HG02884 (cell line): ENCODE measurements at regions not wholly inside any gene's neighbourhood (a gene's known extent, or its start where the extent isn't known, plus 50 kb on each side); places are given as distances from the start of the nearest gene placed in this dataset.
"Not testable (repeated sequence)": the region's sequence is repeated elsewhere in the genome, so short reads cannot be mapped to it uniquely, and the experiment has no call there.

Source experiments
- ATAC-seq: cut with Tn5 transposase; IDR thresholded peaks from one replicate; pipeline ENCODE4 v1.9.1; 2021; ENCODE audit warnings: mild to moderate bottlenecking, moderate library complexity; ENCODE audit not compliant: unreplicated experiment

DNA sequence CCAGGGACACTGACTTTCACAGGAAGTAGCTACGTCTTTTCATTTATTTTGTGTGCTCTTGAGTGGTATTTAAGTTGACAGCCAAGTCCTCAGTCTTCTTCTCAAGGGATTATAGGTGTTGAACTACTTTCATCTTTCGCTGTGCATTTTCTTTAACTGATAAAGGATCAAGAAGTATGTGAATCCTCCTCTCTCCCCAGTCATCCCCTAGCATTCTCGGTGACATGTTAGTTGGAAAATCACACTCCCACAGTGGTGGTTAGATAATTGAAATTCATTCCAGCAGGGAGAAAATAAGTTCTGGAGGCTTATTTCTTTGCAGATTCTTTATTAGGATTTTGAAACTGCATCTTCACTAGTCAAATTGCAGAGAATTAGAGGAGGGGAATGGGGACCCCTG is 569.4 kb downstream of the MEI4 start:
- no peak for ATAC-seq

DNA sequence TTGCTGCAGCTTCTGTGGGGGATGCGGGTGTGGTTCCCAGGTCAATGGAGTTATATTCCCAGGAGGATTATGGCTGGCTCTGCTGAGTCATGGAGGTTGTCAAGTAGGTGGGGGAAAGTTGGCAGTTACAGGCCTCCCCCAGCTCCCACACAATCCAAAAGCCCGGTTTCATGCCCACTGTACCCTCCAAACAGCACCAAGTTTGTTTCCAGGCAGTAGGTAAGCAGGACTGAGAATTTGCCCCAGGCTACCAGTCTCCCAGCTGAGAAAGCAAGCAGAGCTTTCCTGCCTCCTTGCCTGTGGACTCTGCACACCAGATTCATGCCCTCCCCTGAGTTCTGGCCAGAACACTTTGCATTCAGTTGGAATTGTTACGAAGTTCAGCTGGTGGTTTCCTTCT is 578.2 kb downstream of the MEI4 start:
- ATAC-seq, result no peak

DNA sequence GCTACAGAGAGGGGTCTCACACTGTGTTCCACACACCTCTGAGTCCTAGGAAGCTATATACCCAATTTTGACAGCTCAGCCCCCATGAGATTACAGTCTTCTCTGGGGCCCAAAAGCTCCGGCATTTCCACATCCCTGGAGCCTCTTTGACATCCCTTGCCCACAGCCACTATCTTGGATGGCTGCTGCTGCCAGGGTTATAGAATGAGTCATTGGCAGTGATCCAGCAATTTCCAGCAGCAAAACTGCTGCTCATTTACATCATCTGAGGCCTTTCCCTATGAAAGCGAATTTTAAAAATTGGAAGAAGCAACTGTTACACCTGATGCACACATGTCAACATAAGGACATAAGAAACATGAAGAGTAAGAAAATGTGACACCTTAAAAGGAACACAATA is 590.7 kb downstream of the MEI4 start:
- ATAC-seq, result no peak

DNA sequence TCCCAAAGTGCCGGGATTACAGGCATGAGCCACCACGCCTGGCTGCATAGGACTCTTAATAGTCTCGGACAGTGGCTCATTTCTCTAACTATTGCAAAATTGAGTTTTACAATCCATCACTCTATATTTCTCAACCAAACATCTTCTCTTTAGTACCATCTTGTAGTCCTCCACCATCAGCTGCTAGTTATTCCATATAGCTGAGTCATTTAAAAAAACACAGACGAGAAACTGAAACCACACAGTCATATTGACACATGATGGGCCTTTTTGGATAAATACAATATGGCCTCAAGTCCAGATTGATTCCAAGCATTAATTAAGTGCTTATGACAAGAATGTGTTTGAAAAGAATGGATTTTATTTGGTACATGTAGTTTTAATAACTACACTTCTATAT is 599.1 kb downstream of the MEI4 start:
- ATAC-seq, result no peak

DNA sequence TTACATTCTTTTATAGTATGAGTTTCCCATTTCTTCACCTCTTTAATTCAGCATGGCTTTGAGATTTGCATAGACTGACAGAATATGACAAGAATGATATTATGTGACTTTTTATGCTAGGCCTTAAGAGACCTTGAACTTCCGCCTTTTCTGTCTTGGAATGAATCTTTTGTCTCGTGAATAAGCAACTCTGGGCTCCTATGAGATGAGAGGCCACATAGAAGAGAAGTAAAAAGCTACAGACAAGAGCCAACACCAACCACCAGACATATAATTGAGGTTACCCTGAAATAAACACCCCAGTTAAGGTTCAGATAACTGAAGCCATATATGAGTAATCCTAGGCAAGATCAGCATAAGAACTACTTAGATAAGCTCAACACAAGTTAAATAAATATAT is 600.8 kb downstream of the MEI4 start:
- no peak for ATAC-seq

DNA sequence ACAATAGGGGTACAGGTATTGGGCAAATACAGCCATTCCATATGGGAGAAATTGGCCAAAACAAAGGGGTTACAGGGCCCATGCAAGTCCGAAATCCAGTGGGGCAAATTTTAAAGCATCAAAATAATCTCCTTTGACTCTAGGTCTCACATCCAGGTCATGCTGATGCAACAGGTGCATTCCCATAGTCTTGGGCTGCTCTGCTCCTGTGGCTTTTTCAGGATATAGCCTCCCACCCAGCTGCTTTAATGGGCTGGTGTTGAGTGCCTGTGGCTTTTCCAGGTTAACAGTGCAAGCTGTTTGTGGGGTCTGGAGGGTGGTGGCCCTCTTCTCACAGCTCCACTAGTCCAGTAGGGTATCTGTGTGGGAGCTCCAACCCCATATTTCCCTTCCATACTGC is 607.1 kb downstream of the MEI4 start:
- ATAC-seq, result no peak

DNA sequence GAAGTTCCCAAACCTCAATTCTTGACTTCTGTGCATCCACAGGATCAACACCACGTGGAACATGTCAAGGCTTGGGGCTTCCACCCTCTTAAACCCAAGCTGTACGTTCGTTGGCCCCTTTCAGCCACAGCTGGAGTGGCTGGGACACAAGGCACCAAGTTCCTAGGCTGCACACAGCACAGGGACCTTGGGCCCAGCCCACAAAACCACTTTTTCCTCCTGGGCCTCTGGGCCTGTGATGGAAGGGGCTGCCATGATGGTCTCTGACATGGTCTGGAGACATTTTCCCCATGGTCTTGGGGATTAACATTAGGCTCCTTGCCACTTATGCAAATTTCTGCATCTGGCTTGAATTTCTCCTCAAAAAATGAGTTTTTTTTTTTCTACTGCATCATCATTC is 606.9 kb upstream of the IRAK1BP1 start:
- not testable (repeated sequence) for ATAC-seq

DNA sequence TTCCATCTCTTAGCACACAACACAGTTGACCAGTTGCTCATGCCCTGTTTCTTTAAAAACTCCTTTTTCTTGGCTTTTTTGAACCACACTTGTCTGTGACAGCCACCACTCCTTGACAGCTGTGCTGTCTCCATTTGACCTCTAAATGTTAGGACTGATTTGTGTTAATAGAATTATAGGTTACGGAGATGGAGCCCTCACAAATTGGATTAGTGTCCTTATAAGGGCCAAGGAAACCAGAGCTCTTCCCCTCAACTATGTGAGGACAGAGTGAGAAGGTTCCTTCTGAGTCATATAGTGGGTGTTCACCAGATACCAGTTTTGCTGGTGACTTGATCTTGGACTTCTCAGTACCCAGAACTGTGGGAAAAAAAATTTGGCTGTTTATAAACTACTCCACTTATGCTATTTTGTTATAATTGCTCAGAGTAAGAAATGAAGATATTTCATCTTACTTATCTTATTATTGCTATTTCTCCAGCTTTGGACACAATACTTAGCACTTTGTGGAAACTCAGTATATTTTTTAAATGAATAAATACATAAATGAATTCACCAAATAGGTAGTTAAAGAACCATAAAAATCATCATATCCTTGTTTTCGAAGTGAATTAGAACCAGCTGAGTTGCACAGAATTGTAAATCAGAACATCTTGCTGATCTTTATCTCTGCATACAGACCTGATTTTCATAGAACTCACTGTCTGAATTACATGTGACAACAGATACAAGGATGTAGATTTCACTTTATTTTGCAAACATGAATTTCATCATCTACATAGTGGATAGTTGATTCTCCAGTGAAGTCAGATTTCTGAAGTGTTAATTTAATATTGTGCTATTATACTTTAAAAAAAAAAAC is 598.5 kb upstream of the IRAK1BP1 start:
- no peak for ATAC-seq

DNA sequence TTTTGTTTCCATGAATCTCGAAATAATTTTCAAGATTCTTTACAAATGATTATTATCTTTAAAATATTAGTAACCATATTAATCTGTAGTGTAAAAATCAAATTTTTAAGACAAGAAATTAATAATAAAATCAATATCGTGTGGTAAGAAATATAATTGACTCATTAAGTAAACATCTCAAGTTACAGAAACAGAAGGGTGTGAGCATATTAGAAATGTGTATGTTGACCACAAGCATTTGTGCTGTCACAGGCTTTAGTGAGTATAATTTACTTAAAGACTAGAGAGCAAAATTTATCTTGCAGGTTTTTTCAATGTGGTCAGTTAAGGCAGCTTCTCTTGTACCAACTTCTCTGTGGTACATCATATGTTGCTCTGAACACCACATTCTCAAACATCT is 566.5 kb upstream of the IRAK1BP1 start:
- ATAC-seq, result no peak

DNA sequence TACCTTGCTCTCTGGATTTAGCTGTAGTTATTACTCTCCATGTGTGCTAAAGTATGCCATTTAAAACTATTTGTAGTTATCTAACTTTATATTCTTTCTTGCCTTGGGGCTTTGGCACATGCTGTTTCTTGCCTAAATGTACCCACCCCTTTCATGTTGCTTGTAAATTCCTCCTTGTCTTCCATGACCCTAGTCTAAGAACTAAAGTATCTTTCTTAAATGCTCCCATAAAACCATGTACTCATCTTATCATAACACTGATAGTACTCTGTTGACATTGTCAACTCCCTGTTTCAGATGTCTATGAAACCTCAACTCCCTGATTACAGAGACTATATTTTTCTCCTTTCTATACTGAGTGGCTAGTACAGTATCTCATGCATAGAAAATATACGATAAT is 564.9 kb upstream of the IRAK1BP1 start:
- no peak for ATAC-seq

DNA sequence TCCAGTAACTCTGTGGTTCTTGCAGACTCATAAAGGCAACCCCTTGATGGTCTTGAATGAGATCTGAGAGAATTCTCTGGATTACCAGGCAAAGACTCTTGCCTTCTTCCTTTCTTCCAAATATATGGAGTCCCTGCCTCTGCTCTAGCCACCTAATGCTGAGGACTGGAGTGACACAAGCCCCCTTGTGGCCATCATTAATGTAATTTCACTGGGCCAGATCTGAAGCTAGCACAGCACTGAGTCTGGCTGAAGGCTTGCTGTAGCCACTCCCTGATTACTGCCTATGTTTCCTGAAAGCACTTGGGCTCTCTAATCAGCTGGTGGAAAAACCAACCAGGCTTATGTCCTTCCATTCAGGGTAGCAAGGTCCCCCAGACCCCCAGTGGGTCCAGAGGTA is 559.3 kb upstream of the IRAK1BP1 start:
- no peak for ATAC-seq

DNA sequence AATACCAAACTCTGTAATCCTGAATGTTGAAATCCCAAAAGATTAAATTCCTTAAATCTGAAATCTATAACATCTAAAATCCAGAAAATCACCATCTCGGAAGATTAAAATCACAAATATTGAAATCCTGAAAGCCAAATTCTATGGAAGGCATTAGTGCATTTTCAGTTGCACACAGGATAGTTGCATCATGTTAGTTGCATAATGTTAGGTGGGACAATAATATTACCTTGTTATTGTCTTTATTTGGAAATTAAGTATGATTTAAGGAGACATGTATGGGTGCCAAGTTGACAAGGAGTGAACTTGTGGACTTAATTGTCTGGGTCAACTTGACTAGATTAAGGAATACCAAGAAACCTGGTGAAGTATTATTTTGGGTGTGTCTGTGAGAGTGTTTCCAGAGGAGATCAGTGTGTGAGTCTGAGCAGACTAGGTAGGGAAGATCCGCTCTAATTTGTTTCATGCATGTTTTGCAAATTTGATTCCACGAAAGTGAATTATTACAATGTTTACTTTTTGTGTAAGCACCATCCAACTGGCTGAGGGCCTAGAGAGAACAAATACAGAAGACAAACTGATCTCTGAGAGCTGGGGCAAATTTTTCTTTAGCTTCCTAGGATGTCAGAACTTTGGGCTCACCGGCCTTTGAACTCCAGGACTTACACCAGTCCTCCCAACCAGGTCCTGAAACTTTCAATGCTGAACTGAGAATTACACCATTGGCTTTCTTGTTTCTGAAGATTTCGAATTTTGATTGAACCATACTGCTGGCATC is 545.1 kb upstream of the IRAK1BP1 start:
- ATAC-seq, result no peak

DNA sequence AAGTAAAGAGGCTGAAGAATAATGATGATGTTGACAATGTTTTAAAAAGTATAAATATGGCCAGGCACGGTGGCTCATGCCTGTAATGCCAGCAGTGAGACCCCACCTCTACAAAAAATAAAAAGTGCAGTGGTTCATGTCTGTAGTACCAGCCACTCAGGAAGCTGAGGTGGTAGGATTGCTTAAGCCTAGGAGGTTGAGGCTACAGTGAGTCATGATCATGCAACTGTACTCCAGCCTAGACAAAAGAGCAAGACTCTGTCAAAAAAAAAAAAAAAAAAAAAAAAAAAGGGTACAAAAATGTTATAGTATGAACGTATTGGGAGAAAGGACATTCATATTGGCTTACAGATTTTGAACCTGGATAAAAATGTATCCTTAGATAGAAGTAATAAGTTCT is 543.1 kb upstream of the IRAK1BP1 start:
- no peak for ATAC-seq

DNA sequence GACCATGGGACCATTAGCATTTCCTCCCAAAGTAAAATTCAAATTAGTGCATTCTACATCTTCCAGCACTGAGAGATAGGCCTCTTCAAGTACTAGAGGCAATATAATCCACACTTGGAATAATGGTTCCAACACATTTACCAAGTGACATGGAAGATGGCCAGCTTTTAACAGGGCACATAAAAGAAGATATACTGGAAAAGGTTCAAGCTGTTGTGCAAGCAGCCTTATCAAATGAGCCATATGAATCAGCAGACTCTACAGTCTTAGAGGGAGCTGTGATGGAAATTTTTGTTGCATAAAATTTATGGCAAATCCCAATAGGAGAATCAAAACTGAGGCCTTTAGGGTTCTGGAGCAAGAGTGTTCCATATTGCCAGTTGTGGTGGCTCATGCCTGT is 526.6 kb upstream of the IRAK1BP1 start:
- no peak for ATAC-seq

DNA sequence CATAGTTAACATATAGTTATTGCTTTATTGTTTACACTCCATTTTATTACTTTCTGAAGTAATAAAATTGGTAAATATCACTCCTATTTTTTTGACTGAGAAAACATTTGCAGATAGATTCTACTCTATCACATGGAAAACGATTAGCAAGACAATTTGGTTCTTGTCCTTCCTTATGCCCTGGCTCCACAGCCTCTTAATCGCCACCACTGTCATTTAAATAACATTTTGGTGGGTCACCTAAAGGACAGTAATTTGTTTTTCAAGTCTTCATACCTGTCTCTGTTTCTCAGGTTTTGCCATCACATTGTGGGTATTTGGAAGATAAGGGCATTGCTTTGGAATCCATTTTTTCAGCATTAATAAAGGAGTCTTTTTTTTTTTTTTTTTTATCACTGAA is 521.5 kb upstream of the IRAK1BP1 start:
- ATAC-seq, result no peak

DNA sequence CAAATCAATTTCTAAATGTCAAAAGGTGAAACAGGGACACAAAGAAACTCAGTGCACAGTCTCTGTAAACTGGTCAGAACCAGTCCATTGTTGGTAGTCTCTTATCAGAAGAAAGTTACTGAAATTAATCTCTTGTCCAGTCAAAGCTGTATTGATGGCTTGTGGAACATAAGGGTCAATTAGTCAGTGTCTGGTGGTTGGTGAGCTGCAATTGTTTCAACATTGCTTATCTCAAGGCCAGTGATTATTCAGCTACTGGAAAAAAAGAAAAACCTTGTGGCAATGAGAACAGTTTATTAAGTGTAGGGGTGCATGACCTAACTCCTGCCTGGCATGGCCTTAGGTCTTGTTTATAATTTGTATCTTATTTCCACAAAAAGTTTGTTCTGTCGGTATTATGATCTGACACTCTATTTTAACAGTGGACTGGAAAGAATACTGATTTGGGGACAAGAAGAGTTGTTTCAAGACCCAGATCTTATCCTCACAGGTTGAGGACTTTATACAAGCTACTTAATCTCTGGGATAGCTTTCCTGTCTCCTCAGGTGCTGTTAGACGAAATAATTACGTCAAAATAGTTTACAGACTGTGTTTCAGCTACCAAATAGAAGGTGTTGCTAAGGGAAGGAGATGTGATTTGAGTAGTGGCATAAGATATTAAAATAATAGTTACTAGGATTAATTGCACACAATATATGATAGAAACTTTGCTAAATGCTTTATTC is 520.0 kb upstream of the IRAK1BP1 start:
- ATAC-seq, result no peak

DNA sequence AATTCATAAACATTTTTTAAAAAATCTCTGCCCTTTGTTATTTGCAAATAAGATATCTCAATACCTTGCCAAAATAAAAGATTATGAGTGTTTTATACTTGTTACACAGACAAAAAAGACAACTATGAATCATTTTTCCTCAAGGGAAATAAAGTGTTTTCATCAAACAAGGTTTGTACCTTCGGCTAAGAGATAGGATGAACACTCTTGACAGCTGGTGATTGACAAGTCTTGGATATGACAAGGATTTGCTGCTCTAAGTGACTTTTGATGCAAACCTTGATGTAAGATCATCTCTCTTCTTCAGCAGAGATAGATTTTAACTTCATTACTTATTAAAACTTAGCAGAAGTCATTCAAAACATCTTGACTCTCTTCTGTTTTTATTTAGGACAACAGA is 514.3 kb upstream of the IRAK1BP1 start:
- no peak for ATAC-seq

DNA sequence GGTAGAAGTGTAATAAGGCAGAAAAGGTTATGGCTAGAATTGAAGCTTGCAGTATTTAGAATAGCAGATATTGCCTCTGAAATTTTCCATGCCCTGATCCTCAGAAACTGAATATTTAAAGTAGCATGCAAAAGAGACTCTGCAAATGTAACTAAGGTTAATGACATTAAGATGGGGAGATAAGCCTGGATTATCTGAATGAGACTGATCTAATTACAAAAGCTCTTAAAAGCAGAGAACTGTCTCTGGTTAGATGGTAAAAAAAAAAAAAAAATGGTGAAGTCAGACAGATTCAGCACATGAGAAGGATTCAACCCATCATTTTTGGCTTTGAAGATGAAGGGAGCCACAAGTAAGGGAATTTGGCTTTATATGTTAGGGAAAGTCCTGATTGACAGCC is 503.7 kb upstream of the IRAK1BP1 start:
- ATAC-seq, result no peak

DNA sequence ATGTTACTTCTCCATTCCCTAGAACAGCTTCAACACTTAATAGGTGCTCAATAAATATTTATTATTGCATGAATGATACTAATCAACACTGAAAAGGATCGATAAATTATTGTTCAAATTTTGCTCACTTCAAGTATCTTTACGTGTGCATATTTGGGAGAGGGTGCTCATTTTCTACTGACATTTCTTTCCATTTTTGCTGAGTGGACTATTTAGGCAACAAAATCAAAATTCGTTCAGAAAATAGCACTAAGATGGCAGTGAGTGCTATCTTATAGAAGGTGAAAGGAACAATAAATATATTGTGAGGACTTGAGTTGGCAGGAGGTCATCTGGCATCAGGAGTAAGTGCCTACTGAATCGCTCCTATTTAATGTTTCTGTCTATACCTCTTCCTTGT is 501.9 kb upstream of the IRAK1BP1 start:
- no peak for ATAC-seq

DNA sequence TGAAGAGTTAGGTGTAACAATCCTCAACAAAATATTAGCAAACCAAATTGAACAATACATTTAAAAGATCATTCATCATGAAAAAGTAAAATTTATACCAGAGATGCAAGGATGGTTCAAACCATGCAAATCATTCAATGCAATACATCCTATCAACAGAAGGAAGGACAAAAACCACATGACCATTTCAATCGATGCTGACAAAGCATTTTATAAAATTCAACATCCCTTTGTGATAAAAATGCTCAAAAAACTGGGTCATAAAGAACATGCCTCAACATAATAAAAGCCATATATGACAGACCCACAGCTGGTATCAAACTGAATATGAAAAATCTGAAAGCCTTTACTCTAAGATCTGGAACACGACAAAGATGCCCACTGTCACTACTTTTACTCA is 490.3 kb upstream of the IRAK1BP1 start:
- ATAC-seq, result no peak

DNA sequence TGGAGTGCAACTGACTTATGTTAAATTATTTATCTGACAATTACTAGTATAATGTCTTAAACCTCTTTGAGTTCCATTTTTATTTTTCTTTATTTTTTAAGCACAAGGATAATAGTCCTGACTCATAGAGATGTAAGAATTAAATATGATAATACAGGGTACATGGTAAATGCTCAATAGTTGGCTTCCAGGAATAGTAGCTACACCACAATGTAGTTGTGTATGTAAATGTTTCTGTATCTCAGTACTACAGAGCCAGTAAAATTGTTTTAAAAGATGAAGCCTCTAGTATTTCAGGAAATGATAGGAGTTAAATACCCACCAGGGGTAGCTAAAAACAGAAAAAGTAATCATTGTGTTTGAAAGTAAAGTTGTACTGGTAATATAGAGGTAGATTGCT is 487.4 kb upstream of the IRAK1BP1 start:
- ATAC-seq, result no peak

DNA sequence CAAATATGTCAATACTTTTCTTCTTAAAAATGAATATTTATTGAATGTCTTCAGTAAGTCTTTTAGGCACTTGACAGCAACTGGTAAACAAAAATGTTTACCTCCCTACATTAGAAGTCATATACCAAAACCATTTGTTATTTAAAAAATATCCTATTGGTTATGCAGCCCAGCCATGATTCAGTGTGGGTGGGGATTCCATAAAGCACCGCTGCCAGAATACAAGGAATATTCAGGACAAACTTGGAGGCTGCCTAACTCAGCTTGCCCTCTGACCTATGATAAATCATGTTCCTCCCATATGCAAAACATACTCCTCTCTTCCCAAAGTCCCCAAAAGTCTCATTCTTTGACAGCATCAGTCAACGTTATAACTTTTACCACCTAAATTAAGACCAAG is 486.8 kb upstream of the IRAK1BP1 start:
- no peak for ATAC-seq
